Breast epithelium (tissue), 4 donors: ENCODE measurements at regions not wholly inside any gene's neighbourhood (a gene's known extent, or its start where the extent isn't known, plus 50 kb on each side); places are given as distances from the start of the nearest gene placed in this dataset.
"Not testable (repeated sequence)": the region's sequence is repeated elsewhere in the genome, so short reads cannot be mapped to it uniquely, and the experiment has no call there.

Source experiments
- DNase-seq, 2 donors: peaks; one replicate each; pipeline ENCODE4 v3.0.0-alpha.2; 2019; ENCODE audit warnings: low spot score in 2 of 2
- H3K27ac ChIP-seq, 2 donors: fragments of 200-600 bp; sonication (generic) in 1 of 2; one replicate each; pipeline ENCODE4 v1.5.1; 2016 to 2019; ENCODE audit warnings: mild to moderate bottlenecking in 1 of 2
- H3K27me3 ChIP-seq, 2 donors: fragments of 200-600 bp; sonication (generic) in 1 of 2; one replicate each; pipeline versions ENCODE4 v1.5.1 to v1.6.0; 2017 to 2019; ENCODE audit warnings: control low read depth in 1 of 2, mild to moderate bottlenecking in 1 of 2
- H3K36me3 ChIP-seq: fragments of 200-600 bp; one replicate; pipeline ENCODE4 v1.5.1; 2019
- H3K4me1 ChIP-seq, 2 donors: fragments of 200-600 bp; sonication (generic); one replicate each; pipeline ENCODE4 v1.5.1; 2016 to 2019; ENCODE audit warnings: control low read depth in 1 of 2
- H3K4me3 ChIP-seq, 3 donors: fragments of 200-600 bp; sonication (generic); 1 replicate in 2 of 3; 2 replicates in 1 of 3; pipeline ENCODE4 v1.5.1; 2016 to 2019; ENCODE audit warnings: mild to moderate bottlenecking in 3 of 3, moderate library complexity in 2 of 3
- H3K9me3 ChIP-seq, 2 donors: fragments of 200-600 bp; sonication (generic) in 1 of 2; one replicate each; pipeline ENCODE4 v1.5.1; 2016 to 2019; ENCODE audit warnings: control low read depth in 1 of 2
- POLR2A ChIP-seq: fragments of 450-650 bp; IDR thresholded peaks from one replicate; pipeline ENCODE4 v1.6.1; 2016; ENCODE audit warnings: antibody characterized with exemption, mild to moderate bottlenecking, moderate library complexity
- POLR2AphosphoS5 ChIP-seq, 3 donors: sonication (generic); formaldehyde crosslinking; IDR thresholded peaks; one replicate each; pipeline ENCODE4 v1.6.1; 2017; ENCODE audit warnings: antibody characterized with exemption in 3 of 3
- intact Hi-C: fragments of 100-400 bp; cut with DNase I; formaldehyde crosslinking; loops from one replicate; pipeline ENCODE4 v1.15.1; 2023; ENCODE audit warnings: low total_unique reads
- TF ChIP-seq, protein P1 (sequence below), 3 donors: fragments of 450-650 bp; IDR thresholded peaks; one replicate each; pipeline ENCODE4 v1.5.1; 2016 to 2017; ENCODE audit warnings: antibody characterized with exemption in 3 of 3, mild to moderate bottlenecking in 3 of 3, moderate library complexity in 3 of 3

DNA sequence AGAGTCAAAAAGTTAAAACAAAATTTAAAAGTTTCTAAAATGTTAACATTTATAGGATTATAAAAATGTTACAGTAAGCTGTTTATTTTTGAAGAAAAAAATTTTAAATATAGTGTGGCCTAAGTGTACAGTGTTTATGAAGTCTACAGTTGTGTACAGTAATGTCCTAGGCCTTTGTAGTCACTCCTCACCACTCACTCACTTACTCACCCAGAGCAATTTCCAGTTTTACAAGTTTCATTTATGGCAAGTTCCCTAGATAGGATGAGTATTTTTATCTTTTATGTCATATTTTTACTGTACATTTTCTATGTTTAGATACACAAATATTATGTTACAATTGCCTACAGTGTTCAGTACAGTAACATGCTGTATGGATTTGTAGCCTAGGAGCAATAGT, 419.9 kb downstream of the ARL4A start:
- H3K27ac ChIP-seq: no peak overlapping the region
- TF ChIP-seq POLR2AphosphoS5 (IDR thresholded peaks at IDR 0.05) (no peak), POLR2A (no peak)
- TF ChIP-seq, protein P1, sequence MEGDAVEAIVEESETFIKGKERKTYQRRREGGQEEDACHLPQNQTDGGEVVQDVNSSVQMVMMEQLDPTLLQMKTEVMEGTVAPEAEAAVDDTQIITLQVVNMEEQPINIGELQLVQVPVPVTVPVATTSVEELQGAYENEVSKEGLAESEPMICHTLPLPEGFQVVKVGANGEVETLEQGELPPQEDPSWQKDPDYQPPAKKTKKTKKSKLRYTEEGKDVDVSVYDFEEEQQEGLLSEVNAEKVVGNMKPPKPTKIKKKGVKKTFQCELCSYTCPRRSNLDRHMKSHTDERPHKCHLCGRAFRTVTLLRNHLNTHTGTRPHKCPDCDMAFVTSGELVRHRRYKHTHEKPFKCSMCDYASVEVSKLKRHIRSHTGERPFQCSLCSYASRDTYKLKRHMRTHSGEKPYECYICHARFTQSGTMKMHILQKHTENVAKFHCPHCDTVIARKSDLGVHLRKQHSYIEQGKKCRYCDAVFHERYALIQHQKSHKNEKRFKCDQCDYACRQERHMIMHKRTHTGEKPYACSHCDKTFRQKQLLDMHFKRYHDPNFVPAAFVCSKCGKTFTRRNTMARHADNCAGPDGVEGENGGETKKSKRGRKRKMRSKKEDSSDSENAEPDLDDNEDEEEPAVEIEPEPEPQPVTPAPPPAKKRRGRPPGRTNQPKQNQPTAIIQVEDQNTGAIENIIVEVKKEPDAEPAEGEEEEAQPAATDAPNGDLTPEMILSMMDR (IDR thresholded peaks at IDR 0.05): no peak

DNA sequence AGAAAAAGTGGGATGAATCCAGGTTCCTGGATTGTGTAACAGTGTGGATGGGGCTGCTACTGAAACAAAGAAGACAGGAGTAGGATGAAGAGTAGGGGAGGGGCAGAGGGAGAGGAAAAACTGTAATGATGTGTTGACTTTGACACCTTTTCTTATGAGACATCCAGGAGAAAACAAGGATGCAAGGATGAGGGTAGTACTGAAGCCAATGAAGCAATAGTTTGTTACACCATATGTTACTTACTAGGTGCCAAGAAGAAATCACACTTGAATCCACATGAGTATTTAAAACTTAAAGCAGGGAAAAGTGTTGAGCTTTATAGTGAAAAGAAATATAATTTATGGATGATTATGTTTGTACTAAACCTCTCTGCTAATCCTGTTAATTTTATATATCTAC, 420.6 kb downstream of the ARL4A start:
- no peaks in the 10 kb centered on the region for H3K27me3 ChIP-seq
- H3K27ac ChIP-seq: no peak overlapping the region
- intact Hi-C loops: no loop called here
- no peak overlapping the region for H3K4me3 ChIP-seq
- TF ChIP-seq POLR2A: no peak
- TF ChIP-seq, protein P1 (IDR thresholded peaks at IDR 0.05): no peak
- no peak for TF ChIP-seq POLR2AphosphoS5 (IDR thresholded peaks at IDR 0.05)
- H3K36me3 ChIP-seq: no peaks in the 10 kb centered on the region
- no peaks in the 10 kb centered on the region for H3K4me1 ChIP-seq
- no peak for DNase-seq
- H3K9me3 ChIP-seq: peaks cover 5 to 10% of the 10 kb centered on the region in 2 donors

More for the DNA sequence above, 419.9 kb downstream of the ARL4A start:
- H3K36me3 ChIP-seq: no peaks in the 10 kb centered on the region
- no peak overlapping the region for H3K4me3 ChIP-seq
- peaks cover 5 to 10% of the 10 kb centered on the region in 2 donors for H3K9me3 ChIP-seq
- intact Hi-C loops: no loop called here
- no peaks in the 10 kb centered on the region for H3K27me3 ChIP-seq
- no peak for DNase-seq
- H3K4me1 ChIP-seq: no peaks in the 10 kb centered on the region

DNA sequence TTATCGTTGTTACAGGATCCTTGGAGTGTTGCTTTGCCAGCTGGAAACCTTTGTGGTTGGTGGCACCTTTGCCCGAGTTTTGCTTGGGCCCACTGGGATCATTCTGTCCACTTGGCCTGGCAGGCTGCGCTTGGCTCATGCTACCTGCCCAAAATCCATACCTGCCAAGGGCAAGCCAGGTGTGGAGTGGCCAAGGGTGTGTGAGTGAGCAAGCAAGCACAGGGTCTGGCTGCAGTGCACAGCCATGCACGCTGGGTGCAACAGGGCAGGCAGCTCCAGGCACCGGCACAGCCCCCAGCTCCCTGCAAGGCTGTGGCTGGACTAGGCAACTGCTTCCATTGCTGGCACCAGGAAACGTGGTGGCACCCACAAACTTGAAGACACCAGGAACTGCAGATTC, 421.8 kb downstream of the ARL4A start:
- DNase-seq: no peak
- H3K4me3 ChIP-seq: no peak overlapping the region
- H3K4me1 ChIP-seq: no peaks in the 10 kb centered on the region
- no peaks in the 10 kb centered on the region for H3K27me3 ChIP-seq
- H3K36me3 ChIP-seq: no peaks in the 10 kb centered on the region
- TF ChIP-seq, protein P1 (IDR thresholded peaks at IDR 0.05): no peak
- TF ChIP-seq POLR2AphosphoS5 (IDR thresholded peaks at IDR 0.05): no peak
- no peak for TF ChIP-seq POLR2A
- H3K9me3 ChIP-seq: peaks cover 5 to 10% of the 10 kb centered on the region in 2 donors
- intact Hi-C loops: no loop called here
- H3K27ac ChIP-seq: no peak overlapping the region

DNA sequence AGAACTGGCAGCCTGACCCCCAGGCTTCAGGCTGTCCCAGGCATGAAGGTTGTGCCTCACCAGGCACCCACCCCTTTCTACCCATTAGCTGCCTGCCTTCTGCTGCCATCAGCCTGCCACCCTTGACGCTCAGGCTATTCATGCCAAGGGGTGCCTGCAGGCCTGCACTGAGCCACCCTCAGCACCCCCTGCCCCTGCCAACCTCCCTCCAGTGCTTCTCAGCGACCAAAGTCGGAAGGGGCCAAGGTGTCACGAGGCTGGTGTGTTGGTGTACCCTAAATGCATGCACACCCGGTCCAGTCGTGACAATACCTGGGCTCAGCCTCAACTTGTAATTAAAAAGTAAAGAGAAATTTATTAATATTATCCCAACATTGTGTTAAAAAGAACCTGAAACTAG, 422.7 kb downstream of the ARL4A start:
- H3K36me3 ChIP-seq: no peaks in the 10 kb centered on the region
- intact Hi-C loops: no loop called here

DNA sequence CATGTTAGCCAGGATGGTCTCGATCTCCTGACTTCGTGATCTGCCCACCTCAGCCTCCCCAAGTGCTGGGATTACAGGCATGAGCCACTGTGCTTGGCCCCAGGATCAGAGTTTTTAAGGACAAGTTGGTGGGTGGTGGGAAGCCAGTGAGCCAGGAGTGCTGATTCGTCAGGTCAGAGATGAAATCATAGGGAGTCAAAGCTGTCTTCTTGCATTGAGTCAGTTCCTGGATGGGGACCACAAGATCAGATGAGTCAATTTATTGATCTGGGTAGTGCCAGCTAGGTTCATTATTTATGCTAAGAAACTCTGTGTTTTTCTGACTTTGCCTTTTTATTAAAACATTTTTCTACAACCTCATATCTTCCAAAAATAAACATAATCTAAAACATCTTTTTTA, 423.8 kb downstream of the ARL4A start:
- TF ChIP-seq POLR2A: no peak
- TF ChIP-seq, protein P1 (IDR thresholded peaks at IDR 0.05): no peak
- TF ChIP-seq POLR2AphosphoS5 (IDR thresholded peaks at IDR 0.05): no peak
- Histone ChIP-seq H3K27me3 (no peaks in the 10 kb centered on the region), H3K9me3 (peaks cover 5 to 10% of the 10 kb centered on the region in 2 donors), H3K4me3 (no peak overlapping the region), H3K27ac (no peak overlapping the region), H3K36me3 (no peaks in the 10 kb centered on the region), H3K4me1 (no peaks in the 10 kb centered on the region)
- DNase-seq: no peak
- intact Hi-C loops: no loop called here

More for the DNA sequence above, 422.7 kb downstream of the ARL4A start:
- TF ChIP-seq POLR2A: no peak
- no peak for TF ChIP-seq POLR2AphosphoS5 (IDR thresholded peaks at IDR 0.05)
- TF ChIP-seq, protein P1 (IDR thresholded peaks at IDR 0.05): no peak
- no peaks in the 10 kb centered on the region for H3K4me1 ChIP-seq
- no peak overlapping the region for H3K27ac ChIP-seq
- DNase-seq: no peak
- peaks cover 5 to 10% of the 10 kb centered on the region in 2 donors for H3K9me3 ChIP-seq
- no peaks in the 10 kb centered on the region for H3K27me3 ChIP-seq
- no peak overlapping the region for H3K4me3 ChIP-seq

DNA sequence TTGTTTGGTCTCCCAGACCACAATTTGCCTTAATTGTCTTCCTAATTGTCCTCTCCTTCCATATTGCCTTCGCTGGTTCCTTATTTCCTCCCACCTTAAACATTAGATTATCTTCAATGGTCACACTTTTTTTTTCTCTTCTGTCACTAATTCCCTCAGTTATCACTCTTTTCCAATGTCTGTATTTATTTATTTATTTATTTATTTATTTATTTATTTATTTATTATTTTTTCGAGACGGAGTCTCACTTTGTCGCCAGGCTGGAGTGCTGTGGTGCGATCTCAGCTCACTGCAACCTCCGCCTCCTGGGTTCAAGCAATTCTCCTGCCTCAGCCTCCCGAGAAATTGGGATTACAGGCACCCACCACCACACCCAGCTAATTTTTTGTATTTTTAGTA, 426.8 kb downstream of the ARL4A start:
- intact Hi-C loops, H3K4me1 ChIP-seq, H3K27me3 ChIP-seq, H3K4me3 ChIP-seq, H3K9me3 ChIP-seq, H3K36me3 ChIP-seq, H3K27ac ChIP-seq, DNase-seq: not testable (repeated sequence)
